ENCODE measurements at regions not wholly inside any gene's neighbourhood (a gene's known extent, or its start where the extent isn't known, plus 50 kb on each side); places are given as distances from the start of the nearest gene placed in this dataset.

DNA sequence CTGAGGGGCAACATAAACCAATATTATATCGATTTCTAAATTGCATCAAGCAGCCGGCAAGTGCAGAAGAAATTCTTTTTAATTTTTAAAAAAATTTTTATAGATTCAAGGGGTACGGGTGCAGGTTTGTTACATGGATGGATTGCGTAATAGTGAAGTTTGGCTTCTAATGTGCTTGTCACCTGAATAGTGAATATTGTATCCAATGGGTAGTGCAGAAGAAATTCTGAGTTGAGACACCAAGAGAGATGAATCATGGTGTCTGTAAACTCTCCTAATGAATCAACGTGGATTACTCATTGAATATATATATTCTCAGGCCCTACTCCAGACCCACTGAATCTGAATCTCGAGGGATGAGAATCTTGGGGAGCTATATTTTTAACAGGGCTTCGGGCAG lies 253.7 kb upstream of the FOXD3 start (continued):
- TF ChIP-seq, protein P1, sequence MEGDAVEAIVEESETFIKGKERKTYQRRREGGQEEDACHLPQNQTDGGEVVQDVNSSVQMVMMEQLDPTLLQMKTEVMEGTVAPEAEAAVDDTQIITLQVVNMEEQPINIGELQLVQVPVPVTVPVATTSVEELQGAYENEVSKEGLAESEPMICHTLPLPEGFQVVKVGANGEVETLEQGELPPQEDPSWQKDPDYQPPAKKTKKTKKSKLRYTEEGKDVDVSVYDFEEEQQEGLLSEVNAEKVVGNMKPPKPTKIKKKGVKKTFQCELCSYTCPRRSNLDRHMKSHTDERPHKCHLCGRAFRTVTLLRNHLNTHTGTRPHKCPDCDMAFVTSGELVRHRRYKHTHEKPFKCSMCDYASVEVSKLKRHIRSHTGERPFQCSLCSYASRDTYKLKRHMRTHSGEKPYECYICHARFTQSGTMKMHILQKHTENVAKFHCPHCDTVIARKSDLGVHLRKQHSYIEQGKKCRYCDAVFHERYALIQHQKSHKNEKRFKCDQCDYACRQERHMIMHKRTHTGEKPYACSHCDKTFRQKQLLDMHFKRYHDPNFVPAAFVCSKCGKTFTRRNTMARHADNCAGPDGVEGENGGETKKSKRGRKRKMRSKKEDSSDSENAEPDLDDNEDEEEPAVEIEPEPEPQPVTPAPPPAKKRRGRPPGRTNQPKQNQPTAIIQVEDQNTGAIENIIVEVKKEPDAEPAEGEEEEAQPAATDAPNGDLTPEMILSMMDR (conservative IDR thresholded peaks at IDR 0.05; ENCODE audit: low read depth in 2 of 2): no peak
- TF ChIP-seq EZH2 (IDR thresholded peaks at IDR 0.05; ENCODE audit: low read depth, unreplicated experiment) (no peak), EZH2phosphoT487 (IDR thresholded peaks at IDR 0.05; ENCODE audit: unreplicated experiment) (no peak), NANOG (IDR thresholded peaks at IDR 0.05; ENCODE audit: borderline replicate concordance) (no peak), ZNF331 (CRISPR knock-in tag; IDR thresholded peaks at IDR 0.05; ENCODE audit: low read depth) (no peak), STAT1 (IDR thresholded peaks at IDR 0.05; ENCODE audit: unreplicated experiment) (no peak)
- TF ChIP-seq, protein P2, sequence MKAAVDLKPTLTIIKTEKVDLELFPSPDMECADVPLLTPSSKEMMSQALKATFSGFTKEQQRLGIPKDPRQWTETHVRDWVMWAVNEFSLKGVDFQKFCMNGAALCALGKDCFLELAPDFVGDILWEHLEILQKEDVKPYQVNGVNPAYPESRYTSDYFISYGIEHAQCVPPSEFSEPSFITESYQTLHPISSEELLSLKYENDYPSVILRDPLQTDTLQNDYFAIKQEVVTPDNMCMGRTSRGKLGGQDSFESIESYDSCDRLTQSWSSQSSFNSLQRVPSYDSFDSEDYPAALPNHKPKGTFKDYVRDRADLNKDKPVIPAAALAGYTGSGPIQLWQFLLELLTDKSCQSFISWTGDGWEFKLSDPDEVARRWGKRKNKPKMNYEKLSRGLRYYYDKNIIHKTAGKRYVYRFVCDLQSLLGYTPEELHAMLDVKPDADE (IDR thresholded peaks at IDR 0.05): no peak

DNA sequence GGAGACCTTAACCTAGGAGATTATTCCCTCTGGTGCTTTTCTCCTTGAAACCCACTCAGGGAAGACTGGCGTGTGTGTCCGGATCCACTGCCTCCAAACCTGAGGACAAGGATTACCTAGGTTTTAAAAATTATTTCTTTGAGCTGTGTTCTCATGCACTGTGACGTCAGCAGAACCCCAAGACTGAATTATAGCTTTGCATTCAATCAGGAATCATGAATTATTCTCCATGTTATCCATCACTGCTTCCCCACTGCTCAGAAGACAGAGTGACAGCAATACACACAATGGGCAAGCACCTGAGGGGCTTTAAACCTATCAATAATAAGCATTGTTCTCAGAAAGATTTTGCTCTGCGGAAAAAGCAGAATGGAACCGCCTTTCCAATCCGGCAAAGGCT lies 253.2 kb upstream of the FOXD3 start:
- Histone ChIP-seq H3F3A (replicated peaks; ENCODE audit: low read depth) (no peaks in the 10 kb centered on the region; the same call in 1 of the 2 replicates), H3K79me2 (replicated peaks; ENCODE audit: insufficient read depth) (no peaks in the 10 kb centered on the region), H3K9me2 (ENCODE audit: insufficient read depth) (no peaks in the 10 kb centered on the region), H3K4me2 (no peak overlapping the region), H3K4me1 (ENCODE audit: insufficient read depth) (peaks cover 17% of the 10 kb centered on the region), H3K4me3 (no peak overlapping the region), H3K27me3 (ENCODE audit: insufficient read depth) (peaks cover 20% of the 10 kb centered on the region), H3K27ac (ENCODE audit: low read depth) (no peak overlapping the region), H3K36me3 (ENCODE audit: insufficient read depth) (no peaks in the 10 kb centered on the region), H2AFZ (peak overlapping the region; percentile 49; the same call in 1 of the 2 replicates), H4K20me1 (replicated peaks; ENCODE audit: insufficient read depth) (no peaks in the 10 kb centered on the region)
- ATAC-seq (no peak), DNase-seq (ENCODE audit: low spot score) (no peak)
- Mint-ChIP-seq H3K36me3 (ENCODE audit: low read depth) (no peaks in the 10 kb centered on the region), H3K9me3 (no peaks in the 10 kb centered on the region), H3K4me1 (peaks cover 22% of the 10 kb centered on the region), H3K4me3 (no peak overlapping the region), H3K27me3 (ENCODE audit: insufficient read depth, low read depth, poor library complexity) (peaks cover 12% of the 10 kb centered on the region), H3K27ac (peak overlapping the region; percentile 10; the same call in 1 of the 2 replicates)
- TF ChIP-seq, protein P2 (IDR thresholded peaks at IDR 0.05): no peak
- no peak for TF ChIP-seq EZH2phosphoT487 (IDR thresholded peaks at IDR 0.05; ENCODE audit: unreplicated experiment)
- TF ChIP-seq, protein P3, sequence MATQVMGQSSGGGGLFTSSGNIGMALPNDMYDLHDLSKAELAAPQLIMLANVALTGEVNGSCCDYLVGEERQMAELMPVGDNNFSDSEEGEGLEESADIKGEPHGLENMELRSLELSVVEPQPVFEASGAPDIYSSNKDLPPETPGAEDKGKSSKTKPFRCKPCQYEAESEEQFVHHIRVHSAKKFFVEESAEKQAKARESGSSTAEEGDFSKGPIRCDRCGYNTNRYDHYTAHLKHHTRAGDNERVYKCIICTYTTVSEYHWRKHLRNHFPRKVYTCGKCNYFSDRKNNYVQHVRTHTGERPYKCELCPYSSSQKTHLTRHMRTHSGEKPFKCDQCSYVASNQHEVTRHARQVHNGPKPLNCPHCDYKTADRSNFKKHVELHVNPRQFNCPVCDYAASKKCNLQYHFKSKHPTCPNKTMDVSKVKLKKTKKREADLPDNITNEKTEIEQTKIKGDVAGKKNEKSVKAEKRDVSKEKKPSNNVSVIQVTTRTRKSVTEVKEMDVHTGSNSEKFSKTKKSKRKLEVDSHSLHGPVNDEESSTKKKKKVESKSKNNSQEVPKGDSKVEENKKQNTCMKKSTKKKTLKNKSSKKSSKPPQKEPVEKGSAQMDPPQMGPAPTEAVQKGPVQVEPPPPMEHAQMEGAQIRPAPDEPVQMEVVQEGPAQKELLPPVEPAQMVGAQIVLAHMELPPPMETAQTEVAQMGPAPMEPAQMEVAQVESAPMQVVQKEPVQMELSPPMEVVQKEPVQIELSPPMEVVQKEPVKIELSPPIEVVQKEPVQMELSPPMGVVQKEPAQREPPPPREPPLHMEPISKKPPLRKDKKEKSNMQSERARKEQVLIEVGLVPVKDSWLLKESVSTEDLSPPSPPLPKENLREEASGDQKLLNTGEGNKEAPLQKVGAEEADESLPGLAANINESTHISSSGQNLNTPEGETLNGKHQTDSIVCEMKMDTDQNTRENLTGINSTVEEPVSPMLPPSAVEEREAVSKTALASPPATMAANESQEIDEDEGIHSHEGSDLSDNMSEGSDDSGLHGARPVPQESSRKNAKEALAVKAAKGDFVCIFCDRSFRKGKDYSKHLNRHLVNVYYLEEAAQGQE (IDR thresholded peaks at IDR 0.05; ENCODE audit: unreplicated experiment): no peak
